Neural cell (in vitro differentiated cells): ENCODE measurements at regions not wholly inside any gene's neighbourhood (a gene's known extent, or its start where the extent isn't known, plus 50 kb on each side); places are given as distances from the start of the nearest gene placed in this dataset.

Experiments used
- H2AFZ ChIP-seq: fragments of 200-600, 300-800 bp; sonication (generic), shearing (Covaris generic); 2 replicates; pipeline ENCODE4 v1.6.0; 2014; ENCODE audit warnings: low read depth, mild to moderate bottlenecking, antibody characterized with exemption, low read length, moderate library complexity
- H3F3A ChIP-seq: fragments of 200-600 bp; shearing (Covaris generic); 2 replicates; pipeline ENCODE4 v1.6.1; 2016; ENCODE audit warnings: mild to moderate bottlenecking, moderate library complexity, mixed read lengths, antibody characterized with exemption, low read length; ENCODE audit not compliant: insufficient read depth, poor library complexity, severe bottlenecking
- H3K27ac ChIP-seq: fragments of 200-600, 300-800 bp; sonication (generic), shearing (Covaris generic); 2 replicates; pipeline ENCODE4 v1.5.1; 2014; ENCODE audit warnings: mild to moderate bottlenecking, low read length, moderate library complexity
- H3K27me3 ChIP-seq: fragments of 300-800, 200-600 bp; sonication (generic), shearing (Covaris generic); 2 replicates; pipeline ENCODE4 v1.6.0; 2014; ENCODE audit warnings: mild to moderate bottlenecking, low read depth, low read length, moderate library complexity; ENCODE audit not compliant: insufficient read depth
- H3K36me3 ChIP-seq: fragments of 300-800, 200-600 bp; sonication (generic), shearing (Covaris generic); 2 replicates; pipeline ENCODE4 v1.5.1; 2014; ENCODE audit warnings: mild to moderate bottlenecking, antibody characterized with exemption, low read length, moderate library complexity; ENCODE audit not compliant: insufficient read depth
- H3K4me2 ChIP-seq: fragments of 300-800, 200-600 bp; sonication (generic), shearing (Covaris generic); 2 replicates; pipeline ENCODE4 v1.6.0; 2014; ENCODE audit warnings: mild to moderate bottlenecking, low read length
- H3K4me3 ChIP-seq: fragments of 300-800, 200-600 bp; sonication (generic), shearing (Covaris generic); 2 replicates; pipeline ENCODE4 v1.5.1; 2014; ENCODE audit warnings: mild to moderate bottlenecking, low read length, moderate library complexity
- H3K79me2 ChIP-seq: fragments of 200-600 bp; shearing (Covaris generic); replicated peaks from 2 replicates; pipeline ENCODE4 v1.6.0; 2014; ENCODE audit warnings: mild to moderate bottlenecking, low read length, moderate library complexity; ENCODE audit not compliant: insufficient read depth
- H3K9ac ChIP-seq: fragments of 300-800, 200-600 bp; sonication (generic), shearing (Covaris generic); 2 replicates; pipeline ENCODE4 v1.6.1; 2016; ENCODE audit warnings: mild to moderate bottlenecking, low read length, mixed read lengths
- H3K9me2 ChIP-seq: fragments of 200-600 bp; shearing (Covaris generic); 2 replicates; pipeline ENCODE4 v1.6.1; 2016; ENCODE audit warnings: mild to moderate bottlenecking, low read length, mixed read lengths; ENCODE audit not compliant: insufficient read depth
- H3K9me3 ChIP-seq: fragments of 200-600, 300-800 bp; sonication (generic), shearing (Covaris generic); 2 replicates; pipeline ENCODE4 v1.6.1; 2016; ENCODE audit warnings: mild to moderate bottlenecking, mixed run types, low read length, moderate library complexity, mixed read lengths
- H4K20me1 ChIP-seq: fragments of 200-600 bp; shearing (Covaris generic); 2 replicates; pipeline ENCODE4 v1.6.1; 2016; ENCODE audit warnings: mild to moderate bottlenecking, mixed run types; ENCODE audit not compliant: insufficient read depth
- CTCF ChIP-seq: fragments of 450-650 bp; IDR thresholded peaks from 2 replicates; pipeline ENCODE4 v1.5.1; 2014; ENCODE audit warnings: antibody characterized with exemption, mild to moderate bottlenecking, moderate library complexity; ENCODE audit not compliant: poor library complexity, severe bottlenecking
- EP300 ChIP-seq: fragments of 450-650 bp; conservative IDR thresholded peaks from 2 replicates; pipeline ENCODE4 v1.6.1; 2014; ENCODE audit warnings: antibody characterized with exemption, mild to moderate bottlenecking, moderate library complexity; ENCODE audit not compliant: poor library complexity, severe bottlenecking
- EZH2 ChIP-seq: fragments of 200-600, 300-800 bp; shearing (Covaris generic), sonication (generic); IDR thresholded peaks from 2 replicates; pipeline ENCODE4 v1.6.1; 2014; ENCODE audit warnings: antibody characterized with exemption, low read length, borderline replicate concordance, mild to moderate bottlenecking; ENCODE audit not compliant: insufficient read depth, poor library complexity, severe bottlenecking
- MXI1 ChIP-seq: fragments of 450-650 bp; conservative IDR thresholded peaks from 2 replicates; pipeline ENCODE4 v1.6.1; 2014; ENCODE audit warnings: antibody characterized with exemption, mild to moderate bottlenecking; ENCODE audit not compliant: poor library complexity, severe bottlenecking
- POLR2AphosphoS5 ChIP-seq: IDR thresholded peaks from 2 replicates; pipeline ENCODE4 v1.6.1; 2012
- RAD21 ChIP-seq: fragments of 450-650 bp; conservative IDR thresholded peaks from 2 replicates; pipeline ENCODE4 v1.6.1; 2014; ENCODE audit warnings: antibody characterized with exemption, mild to moderate bottlenecking, moderate library complexity
- REST ChIP-seq: IDR thresholded peaks from 2 replicates; pipeline ENCODE4 v1.6.1; 2012; ENCODE audit warnings: borderline replicate concordance
- SMC3 ChIP-seq: fragments of 450-650 bp; conservative IDR thresholded peaks from 2 replicates; pipeline ENCODE4 v1.6.1; 2014; ENCODE audit warnings: antibody characterized with exemption, mild to moderate bottlenecking, moderate library complexity; ENCODE audit not compliant: poor library complexity
- TAF1 ChIP-seq: IDR thresholded peaks from 2 replicates; pipeline ENCODE4 v1.6.1; 2012; ENCODE audit warnings: low read depth

GRCh38 chr15:54820098-54820497, 376.6 kb downstream of the RSL24D1 start:
- H3K27me3 ChIP-seq, result no peaks in the 10 kb centered on the region
- TF ChIP-seq REST (no peak), EP300 (no peak), POLR2AphosphoS5 (no peak), RAD21 (no peak), MXI1 (no peak), CTCF (no peak), EZH2 (no peak), SMC3 (no peak), TAF1 (no peak)
- H4K20me1 ChIP-seq, result no peaks in the 10 kb centered on the region
- H3K4me2 ChIP-seq, result no peak overlapping the region
- H3K4me3 ChIP-seq, result no peak overlapping the region
- H3K9me3 ChIP-seq, result no peaks in the 10 kb centered on the region
- no peak overlapping the region for H3K9ac ChIP-seq
- H3K79me2 ChIP-seq, result no peaks in the 10 kb centered on the region
- no peaks in the 10 kb centered on the region for H3K36me3 ChIP-seq
- no peaks in the 10 kb centered on the region for H3K9me2 ChIP-seq
- no peak overlapping the region for H2AFZ ChIP-seq
- no peaks in the 10 kb centered on the region for H3F3A ChIP-seq
- no peak overlapping the region for H3K27ac ChIP-seq

- Histone ChIP-seq H3K9me3 (no peaks in the 10 kb centered on the region), H3F3A (no peaks in the 10 kb centered on the region), H3K4me2 (no peak overlapping the region), H3K9ac (no peak overlapping the region), H4K20me1 (no peaks in the 10 kb centered on the region), H3K27ac (no peak overlapping the region), H3K4me3 (no peak overlapping the region), H2AFZ (no peak overlapping the region), H3K27me3 (no peaks in the 10 kb centered on the region), H3K9me2 (no peaks in the 10 kb centered on the region), H3K79me2 (no peaks in the 10 kb centered on the region), H3K36me3 (no peaks in the 10 kb centered on the region)
- TF ChIP-seq EZH2, result no peak
- no peak for TF ChIP-seq TAF1
- no peak for TF ChIP-seq CTCF
- no peak for TF ChIP-seq REST
- TF ChIP-seq MXI1, result no peak
- no peak for TF ChIP-seq POLR2AphosphoS5
- TF ChIP-seq RAD21, result no peak
- TF ChIP-seq EP300, result no peak
- no peak for TF ChIP-seq SMC3
Observed at GRCh38 chr15:54816401-54816800, 380.3 kb downstream of the RSL24D1 start.
